Smooth muscle cell (in vitro differentiated cells): ENCODE measurements at regions not wholly inside any gene's neighbourhood (a gene's known extent, or its start where the extent isn't known, plus 50 kb on each side); places are given as distances from the start of the nearest gene placed in this dataset.

ENCODE experiments used
- DNase-seq: peaks from one replicate; lab custom pipeline; 2025; ENCODE audit not compliant: unreplicated experiment; lab: John Stamatoyannopoulos, UW
- H2AFZ ChIP-seq: fragments of 200-600 bp; sonication (generic); 2 replicates; pipeline ENCODE4 v1.6.0; 2016; ENCODE audit warnings: antibody characterized with exemption, low read depth, mild to moderate bottlenecking
- H3F3A ChIP-seq: fragments of 200-600 bp; sonication (generic); 2 replicates; pipeline ENCODE4 v1.6.0; 2017; ENCODE audit warnings: antibody characterized with exemption, low read depth
- H3K27ac ChIP-seq: fragments of 200-600 bp; sonication (generic); 2 replicates; pipeline ENCODE4 v1.5.1; 2016; ENCODE audit warnings: low read depth, mild to moderate bottlenecking
- H3K27me3 ChIP-seq: fragments of 200-600 bp; sonication (generic); 2 replicates; pipeline ENCODE4 v1.6.1; 2016; ENCODE audit warnings: low read depth, mild to moderate bottlenecking
- H3K36me3 ChIP-seq: fragments of 200-600 bp; sonication (generic); 2 replicates; pipeline ENCODE4 v1.5.1; 2016; ENCODE audit warnings: low read depth
- H3K4me1 ChIP-seq: fragments of 200-600 bp; sonication (generic); 2 replicates; pipeline ENCODE4 v1.5.1; 2016; ENCODE audit warnings: low read depth
- H3K4me2 ChIP-seq: fragments of 200-600 bp; sonication (generic); 2 replicates; pipeline ENCODE4 v1.6.0; 2016; ENCODE audit warnings: mild to moderate bottlenecking
- H3K4me3 ChIP-seq: fragments of 200-600 bp; sonication (generic); 2 replicates; pipeline ENCODE4 v1.5.1; 2016; ENCODE audit warnings: mild to moderate bottlenecking
- H3K79me2 ChIP-seq: fragments of 200-600 bp; sonication (generic); 2 replicates; pipeline ENCODE4 v1.6.0; 2016; ENCODE audit warnings: low read depth, mild to moderate bottlenecking
- H3K9ac ChIP-seq: fragments of 200-600 bp; sonication (generic); 2 replicates; pipeline ENCODE4 v1.6.0; 2016; ENCODE audit warnings: low read depth
- H3K9me3 ChIP-seq: fragments of 200-600 bp; sonication (generic); replicated peaks from 2 replicates; pipeline ENCODE4 v1.5.1; 2016; ENCODE audit warnings: low read depth
- H4K20me1 ChIP-seq: fragments of 200-600 bp; sonication (generic); 2 replicates; pipeline ENCODE4 v1.6.0; 2016; ENCODE audit warnings: low read depth
- WGBS: methylation state at CpG from one replicate; pipeline ENCODE4 v1.1.7; 2016; ENCODE audit warnings: low lambda C conversion rate; 5-methylcytosine and 5-hydroxymethylcytosine counted together
- TF ChIP-seq, protein P1 (sequence below): fragments of 200-600 bp; sonication (generic); IDR thresholded peaks from 2 replicates; pipeline ENCODE4 v1.5.1; 2017; ENCODE audit warnings: borderline replicate concordance, mild to moderate bottlenecking, antibody characterized with exemption; ENCODE audit not compliant: insufficient read depth, poor library complexity, severe bottlenecking

DNA sequence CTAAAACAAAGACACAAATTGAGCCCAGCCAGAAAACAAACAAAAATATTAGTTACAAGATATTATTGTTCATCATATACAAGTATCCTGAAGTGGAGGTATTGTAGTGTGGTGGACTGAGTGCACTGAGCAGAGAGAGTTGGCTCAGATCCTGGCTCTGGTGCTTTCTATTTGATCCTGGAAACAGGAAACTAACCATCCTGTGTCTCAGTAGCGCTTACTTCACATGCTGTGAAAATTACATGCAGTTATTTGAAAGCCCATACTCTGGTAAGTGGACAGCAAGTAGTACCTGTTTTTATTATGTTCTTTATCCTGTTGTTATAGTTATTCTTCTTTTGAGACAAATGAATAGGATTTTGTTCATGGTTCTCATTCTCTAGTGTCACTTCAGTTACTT lies 84.3 kb upstream of the CRIM1 start:
- whole genome bisulfite sequencing, result 68% methylated on average over 1 of the region's 1 CpG
- H3K9ac ChIP-seq, result no peak overlapping the region
- H2AFZ ChIP-seq, result no peak overlapping the region
- no peak overlapping the region for H3K4me3 ChIP-seq
- H3K9me3 ChIP-seq, result no peaks in the 10 kb centered on the region
- H3K27ac ChIP-seq, result no peak overlapping the region
- no peak for DNase-seq
- H3K36me3 ChIP-seq, result no peaks in the 10 kb centered on the region
- no peaks in the 10 kb centered on the region for H3F3A ChIP-seq
- no peaks in the 10 kb centered on the region for H3K79me2 ChIP-seq
- H4K20me1 ChIP-seq, result no peaks in the 10 kb centered on the region
- H3K4me1 ChIP-seq, result peaks cover 5% of the 10 kb centered on the region
- no peaks in the 10 kb centered on the region for H3K27me3 ChIP-seq
- TF ChIP-seq, protein P1, sequence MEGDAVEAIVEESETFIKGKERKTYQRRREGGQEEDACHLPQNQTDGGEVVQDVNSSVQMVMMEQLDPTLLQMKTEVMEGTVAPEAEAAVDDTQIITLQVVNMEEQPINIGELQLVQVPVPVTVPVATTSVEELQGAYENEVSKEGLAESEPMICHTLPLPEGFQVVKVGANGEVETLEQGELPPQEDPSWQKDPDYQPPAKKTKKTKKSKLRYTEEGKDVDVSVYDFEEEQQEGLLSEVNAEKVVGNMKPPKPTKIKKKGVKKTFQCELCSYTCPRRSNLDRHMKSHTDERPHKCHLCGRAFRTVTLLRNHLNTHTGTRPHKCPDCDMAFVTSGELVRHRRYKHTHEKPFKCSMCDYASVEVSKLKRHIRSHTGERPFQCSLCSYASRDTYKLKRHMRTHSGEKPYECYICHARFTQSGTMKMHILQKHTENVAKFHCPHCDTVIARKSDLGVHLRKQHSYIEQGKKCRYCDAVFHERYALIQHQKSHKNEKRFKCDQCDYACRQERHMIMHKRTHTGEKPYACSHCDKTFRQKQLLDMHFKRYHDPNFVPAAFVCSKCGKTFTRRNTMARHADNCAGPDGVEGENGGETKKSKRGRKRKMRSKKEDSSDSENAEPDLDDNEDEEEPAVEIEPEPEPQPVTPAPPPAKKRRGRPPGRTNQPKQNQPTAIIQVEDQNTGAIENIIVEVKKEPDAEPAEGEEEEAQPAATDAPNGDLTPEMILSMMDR, result no peak
- H3K4me2 ChIP-seq, result no peak overlapping the region

DNA sequence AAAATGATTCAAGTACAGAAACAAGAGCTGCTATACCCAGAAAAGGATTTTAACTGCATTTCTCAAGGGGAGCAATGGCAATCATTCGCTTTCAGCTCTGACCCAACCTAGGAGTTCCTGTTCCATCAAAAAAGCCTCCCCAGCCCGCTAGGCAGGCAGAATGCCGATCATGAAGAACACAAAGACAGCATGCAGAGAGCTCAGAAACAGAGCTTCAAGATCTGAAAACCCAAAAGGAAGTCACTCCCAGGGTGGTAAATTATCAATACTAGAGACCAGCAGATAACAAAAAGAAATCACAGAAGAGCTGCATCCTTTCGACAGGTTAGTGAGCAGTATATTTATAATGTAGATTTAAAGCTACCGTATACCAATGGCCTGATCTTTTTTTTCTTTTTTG lies 84.8 kb upstream of the CRIM1 start:
- no peaks in the 10 kb centered on the region for H3K79me2 ChIP-seq
- DNase-seq, result no peak
- 53% methylated on average over 5 of the region's 5 CpGs for WGBS
- H3K27ac ChIP-seq, result no peak overlapping the region
- no peak overlapping the region for H3K4me3 ChIP-seq
- TF ChIP-seq, protein P1, result no peak
- no peak overlapping the region for H3K9ac ChIP-seq
- H2AFZ ChIP-seq, result no peak overlapping the region
- H3F3A ChIP-seq, result no peaks in the 10 kb centered on the region
- H3K27me3 ChIP-seq, result no peaks in the 10 kb centered on the region
- no peaks in the 10 kb centered on the region for H3K9me3 ChIP-seq
- no peaks in the 10 kb centered on the region for H4K20me1 ChIP-seq
- peaks cover 5% of the 10 kb centered on the region for H3K4me1 ChIP-seq
- H3K4me2 ChIP-seq, result no peak overlapping the region
- H3K36me3 ChIP-seq, result no peaks in the 10 kb centered on the region

DNA sequence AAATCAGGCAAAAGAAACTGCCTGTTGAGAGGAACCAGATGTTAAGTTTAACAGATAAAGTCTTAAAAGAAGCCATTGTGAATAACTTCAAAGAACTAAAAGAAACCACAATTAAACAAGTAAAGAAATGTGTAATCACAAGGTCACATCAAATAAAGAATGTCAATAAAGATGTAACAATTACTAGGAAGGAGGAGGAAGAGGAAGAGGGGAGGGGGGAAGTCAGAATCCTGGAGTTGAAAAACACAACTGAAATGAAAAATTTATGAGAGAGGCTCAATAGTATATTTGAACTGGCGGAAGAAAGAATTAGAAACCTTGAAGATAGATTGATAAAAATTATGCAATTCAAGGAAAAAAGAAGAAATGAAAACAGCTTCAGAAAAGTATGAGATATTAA lies 88.4 kb upstream of the CRIM1 start:
- H3K79me2 ChIP-seq, result no peaks in the 10 kb centered on the region
- DNase-seq, result no peak
- no peaks in the 10 kb centered on the region for H3K36me3 ChIP-seq
- no peak overlapping the region for H3K9ac ChIP-seq
- peaks cover 5% of the 10 kb centered on the region for H3K4me1 ChIP-seq
- H3F3A ChIP-seq, result no peaks in the 10 kb centered on the region
- H3K27me3 ChIP-seq, result no peaks in the 10 kb centered on the region
- H4K20me1 ChIP-seq, result no peaks in the 10 kb centered on the region
- H3K4me2 ChIP-seq, result no peak overlapping the region
- no peak overlapping the region for H3K27ac ChIP-seq
- H3K9me3 ChIP-seq, result no peaks in the 10 kb centered on the region
- no peak overlapping the region for H3K4me3 ChIP-seq
- TF ChIP-seq, protein P1, result no peak
- 91% methylated on average over 1 of the region's 1 CpG for WGBS
- no peak overlapping the region for H2AFZ ChIP-seq

DNA sequence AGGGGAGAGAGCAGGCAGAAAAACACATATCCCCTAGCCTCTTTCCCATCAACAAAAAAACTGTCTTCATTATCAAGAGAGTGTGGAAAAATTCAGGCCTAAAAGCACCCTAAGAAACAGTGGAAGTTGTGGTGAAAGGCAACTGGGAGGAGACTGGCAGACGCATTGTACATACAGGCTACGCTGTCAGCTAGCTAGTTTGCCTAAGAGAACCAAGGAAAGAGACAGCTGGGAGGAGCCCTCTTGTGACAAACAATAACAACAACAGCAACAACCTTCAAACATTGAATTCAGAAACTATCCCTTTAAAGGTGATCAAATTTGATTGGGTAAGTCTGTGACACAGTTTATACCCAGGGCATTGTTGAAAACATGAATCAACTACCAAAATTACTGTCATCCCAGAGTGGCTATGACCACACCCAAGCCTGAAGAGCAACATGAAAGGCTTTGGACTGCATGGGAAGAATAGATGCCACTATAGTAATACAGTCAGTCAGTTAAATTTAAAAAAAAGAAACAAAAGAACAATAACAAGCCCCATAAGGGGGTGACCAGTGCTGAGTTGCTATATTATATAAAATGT lies 88.9 kb upstream of the CRIM1 start:
- H2AFZ ChIP-seq, result no peak overlapping the region
- H4K20me1 ChIP-seq, result no peaks in the 10 kb centered on the region
- H3K4me3 ChIP-seq, result no peak overlapping the region
- H3F3A ChIP-seq, result no peaks in the 10 kb centered on the region
- DNase-seq, result no peak
- H3K36me3 ChIP-seq, result no peaks in the 10 kb centered on the region
- no peaks in the 10 kb centered on the region for H3K27me3 ChIP-seq
- no peaks in the 10 kb centered on the region for H3K9me3 ChIP-seq
- WGBS, result 70% methylated on average over 2 of the region's 2 CpGs
- H3K79me2 ChIP-seq, result no peaks in the 10 kb centered on the region
- peaks cover 5% of the 10 kb centered on the region for H3K4me1 ChIP-seq
- TF ChIP-seq, protein P1, result no peak
- no peak overlapping the region for H3K27ac ChIP-seq
- H3K9ac ChIP-seq, result no peak overlapping the region
- H3K4me2 ChIP-seq, result no peak overlapping the region
